Pancreas (tissue), 10 donors: ENCODE measurements at regions not wholly inside any gene's neighbourhood (a gene's known extent, or its start where the extent isn't known, plus 50 kb on each side); places are given as distances from the start of the nearest gene placed in this dataset.
A peak's percentile ranks its signal among the peaks of the same experiment; 100 is the strongest.

Source experiments
- ATAC-seq, 4 donors: fragments of 200-7000 bp; cut with Tn5 transposase; one replicate each; pipeline versions ENCODE4 v1.8.0 to v1.9.1; 2020; ENCODE audit warnings: mild to moderate bottlenecking in 4 of 4, moderate library complexity in 4 of 4
- DNase-seq, 6 donors: peaks; one replicate each; pipeline ENCODE4 v3.0.0-alpha.2; 2020
- FAIRE-seq: peaks from 2 replicates; lab custom pipeline; 2012; peaks lifted over from hg19 to GRCh38; lab: Jason Lieb, UNC
- H3K27ac ChIP-seq, 4 donors: fragments of 200-600 bp; sonication (generic); 1 replicate in 3 of 4; 2 replicates in 1 of 4; pipeline versions ENCODE4 v1.5.0 to v1.8.0; 2020
- H3K27me3 ChIP-seq, 4 donors: fragments of 200-600 bp; one replicate each; pipeline ENCODE4 v1.8.0; 2021
- H3K36me3 ChIP-seq, 3 donors: fragments of 200-600 bp; sonication (generic) in 1 of 3; one replicate each; pipeline versions ENCODE4 v1.5.0 to v1.8.0; 2020 to 2021
- H3K4me1 ChIP-seq, 3 donors: fragments of 200-600 bp; one replicate each; pipeline ENCODE4 v1.8.0; 2021
- H3K4me3 ChIP-seq, 4 donors: fragments of 200-600 bp; sonication (generic) in 2 of 4; one replicate each; pipeline versions ENCODE4 v1.5.0 to v1.8.0; 2020 to 2021
- H3K9me3 ChIP-seq, 4 donors: fragments of 200-600 bp; one replicate each; pipeline ENCODE4 v1.8.0; 2021
- WGBS, 2 donors: extraction: QIAGEN DNeasy Blood & Tissue Kit; methylation state at CpG; one replicate each; pipeline ENCODE4 v1.1.7; 2013; 5-methylcytosine and 5-hydroxymethylcytosine counted together
- intact Hi-C, 3 donors: fragments of 100-400 bp; cut with DNase I; formaldehyde crosslinking; loops; one replicate each; pipeline versions ENCODE4 v1.11.1 to v1.14.2; 2022
- TF ChIP-seq, protein P1 (sequence below), 4 donors: fragments of 200-600 bp; sonication (generic) in 3 of 4; IDR thresholded peaks; one replicate each; pipeline versions ENCODE4 v1.5.0 to v1.8.0; 2021; ENCODE audit warnings: antibody characterized with exemption in 4 of 4
- donor health status: healthy with polysubstance abuse.
- donor health status: DM: no; HTN: no; CAD: no; lungs with moderate emphysema.
- donor health status: DM: no; HTN: no; CAD: no.
- donor health status: control.
- donor health status: control.
- donor health status: Bipolar disorder and iron deficiency.
- donor health status: DM: yes; HTN: yes; CAD: no.
- donor health status: DM: no; HTN: no; CAD: no.
- donor health status: DM: no; HTN: no; CAD: no.
- donor health status: DM: yes; HTN: yes; CAD: no.

DNA sequence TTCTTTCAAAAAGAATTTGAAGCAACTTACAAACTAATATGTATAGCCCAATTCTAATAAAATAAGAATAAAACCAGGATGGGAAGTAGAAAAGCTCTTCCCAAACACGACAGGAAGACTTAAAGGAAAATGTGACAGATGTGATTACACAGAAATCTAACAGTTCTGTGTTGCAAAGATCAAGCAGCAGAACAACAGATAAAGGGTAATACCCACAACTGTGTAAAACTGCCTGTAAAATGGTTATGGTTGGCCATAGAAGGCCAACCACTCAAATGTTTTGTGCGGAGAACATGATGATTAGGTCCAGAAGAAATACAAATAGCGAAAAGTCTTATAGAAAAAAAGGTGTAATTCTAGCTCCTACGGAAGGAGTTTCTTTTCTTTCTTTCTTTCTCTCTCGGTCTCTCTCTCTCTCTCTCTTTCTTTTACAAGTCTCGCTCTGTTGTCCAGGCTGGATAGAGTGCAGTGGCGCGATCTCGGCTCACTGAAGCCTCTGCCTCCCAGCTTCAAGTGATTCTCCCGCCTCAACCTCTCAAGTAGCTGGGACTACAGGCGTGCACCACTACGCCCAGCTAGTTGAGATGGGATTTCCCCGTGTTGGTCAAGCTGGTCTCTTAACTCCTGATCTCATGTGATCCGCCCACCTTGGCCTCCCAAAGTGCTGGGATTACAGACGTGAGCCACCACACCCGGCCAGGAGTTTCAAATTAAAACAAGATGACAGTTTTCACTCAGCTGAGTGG lies 128.5 kb downstream of the QRSL1 start:
- WGBS, 2 donors = 59 to 79% methylated on average over 16 of the region's 16 CpGs
- FAIRE-seq = no peak
- H3K27ac ChIP-seq = peak overlapping the region in 3 of 4 donors; percentile 42 to 67 (median 51)
- H3K9me3 ChIP-seq = no peaks in the 10 kb centered on the region
- no peaks in the 10 kb centered on the region for H3K27me3 ChIP-seq
- H3K36me3 ChIP-seq = peaks cover 0 to 14% (median 0%) of the 10 kb centered on the region in 3 donors
- ATAC-seq = peak in 3 of 4 donors; percentile 40 to 64 (median 59)
- no peak overlapping the region for H3K4me3 ChIP-seq
- DNase-seq = no peak
- intact Hi-C loops = no loop called here
- peaks cover 3 to 15% (median 4%) of the 10 kb centered on the region in 3 donors for H3K4me1 ChIP-seq
- TF ChIP-seq, protein P1, sequence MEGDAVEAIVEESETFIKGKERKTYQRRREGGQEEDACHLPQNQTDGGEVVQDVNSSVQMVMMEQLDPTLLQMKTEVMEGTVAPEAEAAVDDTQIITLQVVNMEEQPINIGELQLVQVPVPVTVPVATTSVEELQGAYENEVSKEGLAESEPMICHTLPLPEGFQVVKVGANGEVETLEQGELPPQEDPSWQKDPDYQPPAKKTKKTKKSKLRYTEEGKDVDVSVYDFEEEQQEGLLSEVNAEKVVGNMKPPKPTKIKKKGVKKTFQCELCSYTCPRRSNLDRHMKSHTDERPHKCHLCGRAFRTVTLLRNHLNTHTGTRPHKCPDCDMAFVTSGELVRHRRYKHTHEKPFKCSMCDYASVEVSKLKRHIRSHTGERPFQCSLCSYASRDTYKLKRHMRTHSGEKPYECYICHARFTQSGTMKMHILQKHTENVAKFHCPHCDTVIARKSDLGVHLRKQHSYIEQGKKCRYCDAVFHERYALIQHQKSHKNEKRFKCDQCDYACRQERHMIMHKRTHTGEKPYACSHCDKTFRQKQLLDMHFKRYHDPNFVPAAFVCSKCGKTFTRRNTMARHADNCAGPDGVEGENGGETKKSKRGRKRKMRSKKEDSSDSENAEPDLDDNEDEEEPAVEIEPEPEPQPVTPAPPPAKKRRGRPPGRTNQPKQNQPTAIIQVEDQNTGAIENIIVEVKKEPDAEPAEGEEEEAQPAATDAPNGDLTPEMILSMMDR (IDR thresholded peaks at IDR 0.05) = no peak

DNA sequence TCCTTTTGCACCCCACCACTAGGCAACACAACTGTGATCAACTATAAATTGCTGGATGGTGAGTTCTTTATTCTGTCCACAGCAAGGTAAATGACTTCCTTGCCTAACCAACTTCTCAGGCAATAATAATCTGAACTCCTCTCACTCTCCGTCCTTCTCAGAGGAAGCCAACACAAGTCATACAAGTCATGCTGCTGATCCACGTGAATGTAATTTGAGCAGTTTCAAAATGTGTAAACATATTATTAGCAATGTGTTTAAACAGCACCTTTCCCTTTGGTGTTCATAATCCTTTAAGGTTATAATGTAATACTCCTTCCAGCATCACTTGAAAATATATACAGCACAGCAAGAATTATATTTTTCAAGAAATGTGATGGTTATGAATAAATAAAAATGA lies 127.9 kb downstream of the QRSL1 start:
- Histone ChIP-seq H3K27ac (peak overlapping the region in 3 of 4 donors; percentile 42 to 67 (median 51)), H3K36me3 (peaks cover 0 to 14% (median 0%) of the 10 kb centered on the region in 3 donors), H3K4me3 (no peak overlapping the region), H3K9me3 (no peaks in the 10 kb centered on the region), H3K27me3 (no peaks in the 10 kb centered on the region), H3K4me1 (peaks cover 3 to 19% (median 5%) of the 10 kb centered on the region in 3 donors)
- DNase-seq (peak in 1 of 6 donors; percentile 60), ATAC-seq (peak; percentile 76 to 94 (median 92)), FAIRE-seq (no peak)
- intact Hi-C loops = no loop called here
- TF ChIP-seq, protein P1 (IDR thresholded peaks at IDR 0.05) = no peak
- 8 to 20% methylated on average over 2 of the region's 2 CpGs for WGBS, 2 donors

DNA sequence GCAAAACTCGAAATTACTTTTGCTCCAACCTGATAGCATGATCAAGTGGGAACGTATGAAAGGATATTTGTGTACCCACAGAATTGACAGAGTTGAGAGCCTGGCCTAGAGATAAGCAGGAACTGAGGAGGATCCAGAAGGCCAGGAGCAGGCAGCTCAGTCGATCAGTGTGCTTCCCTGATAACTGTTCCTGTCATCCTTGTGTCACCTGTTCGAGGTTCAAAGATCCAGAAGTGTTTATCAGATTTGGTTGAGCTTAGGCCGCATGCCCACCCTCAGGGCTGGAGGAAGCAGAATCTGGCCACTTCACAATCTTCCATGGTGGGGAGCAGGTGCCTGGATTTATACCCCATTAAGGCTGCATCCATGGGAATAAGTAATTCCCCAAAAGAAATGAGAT lies 124.8 kb downstream of the QRSL1 start:
- H3K36me3 ChIP-seq = peaks cover 0 to 14% (median 0%) of the 10 kb centered on the region in 3 donors
- no peaks in the 10 kb centered on the region for H3K9me3 ChIP-seq
- FAIRE-seq (no peak), ATAC-seq (no peak), DNase-seq (no peak)
- no peak overlapping the region for H3K27ac ChIP-seq
- no peaks in the 10 kb centered on the region for H3K27me3 ChIP-seq
- peaks cover 19 to 40% (median 23%) of the 10 kb centered on the region in 3 donors for H3K4me1 ChIP-seq
- intact Hi-C loops = no loop called here
- no peak overlapping the region for H3K4me3 ChIP-seq
- WGBS, 2 donors = 60 to 66% methylated on average over 5 of the region's 5 CpGs
- TF ChIP-seq, protein P1 (IDR thresholded peaks at IDR 0.05) = no peak

DNA sequence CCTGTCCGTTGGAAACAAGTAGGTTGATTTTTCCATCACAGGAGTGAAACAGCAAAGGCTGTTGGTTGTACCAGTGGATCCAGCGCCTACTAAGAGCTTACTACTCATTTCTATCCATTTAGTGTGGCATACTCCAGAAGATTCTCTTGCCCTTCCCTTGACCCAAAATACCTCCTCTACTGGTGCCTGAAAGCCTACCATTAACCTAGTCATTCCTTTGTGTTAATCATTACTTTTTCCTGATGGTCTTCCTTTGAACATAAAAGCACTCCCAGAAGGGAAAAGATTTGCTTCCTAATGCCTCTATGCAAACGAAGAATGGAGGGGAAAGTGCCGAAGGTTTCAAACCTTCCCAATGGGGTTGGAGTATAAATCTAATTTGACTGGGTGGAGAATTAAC lies 123.3 kb downstream of the QRSL1 start:
- Histone ChIP-seq H3K4me3 (no peak overlapping the region), H3K36me3 (peaks cover 0 to 14% (median 0%) of the 10 kb centered on the region in 3 donors), H3K9me3 (no peaks in the 10 kb centered on the region), H3K4me1 (peaks cover 19 to 31% (median 23%) of the 10 kb centered on the region in 3 donors), H3K27me3 (no peaks in the 10 kb centered on the region), H3K27ac (peak overlapping the region in 3 of 4 donors; percentile 14 to 76 (median 35))
- TF ChIP-seq, protein P1 (IDR thresholded peaks at IDR 0.05) = no peak
- FAIRE-seq (no peak), DNase-seq (no peak), ATAC-seq (no peak)
- WGBS, 2 donors = 71 to 72% methylated on average over 4 of the region's 4 CpGs
- intact Hi-C loops = no loop called here
